Panc1 (cell line): ENCODE measurements at regions not wholly inside any gene's neighbourhood (a gene's known extent, or its start where the extent isn't known, plus 50 kb on each side); places are given as distances from the start of the nearest gene placed in this dataset.

Experiments used
- ATAC-seq: fragments of 200-7000 bp; cut with Tn5 transposase; 2 replicates; pipeline ENCODE4 v1.9.1; 2020; ENCODE audit warnings: mild to moderate bottlenecking, moderate library complexity
- BruUV-seq: library from RNA; stranded (reverse); fragments of 400-500 nt; replicated peaks from 2 replicates; lab custom pipeline; 2021; lab: Mats Ljungman, UMichigan
- CTCF ChIA-PET: fragments of 300-600 bp; sonication (Branson Sonifier 250); formaldehyde crosslinking; loops from one replicate; lab custom pipeline; 2022; ENCODE audit warnings: antibody characterized with exemption; lab: Charles Lee
- POLR2A ChIA-PET: fragments of 300-600 bp; sonication (Branson Sonifier 250); formaldehyde crosslinking; loops from one replicate; lab custom pipeline; 2022; ENCODE audit warnings: antibody characterized with exemption; lab: Charles Lee
- DNase-seq: peaks from one replicate; pipeline ENCODE4 v3.0.0-alpha.2; 2010; ENCODE audit warnings: low read depth, low spot score
- H3K27ac ChIP-seq: 2 replicates; pipeline ENCODE4 v1.5.1; 2011; ENCODE audit warnings: mild to moderate bottlenecking, low read length, inconsistent platforms
- H3K27me3 ChIP-seq: fragments of 200-500 bp; sonication (Bioruptor generic); 2 replicates; pipeline ENCODE4 v1.6.0; 2014; ENCODE audit warnings: low read length, inconsistent platforms; ENCODE audit not compliant: control insufficient read depth, insufficient read depth
- H3K36me3 ChIP-seq: fragments of 200-500 bp; sonication (Bioruptor generic); 2 replicates; pipeline ENCODE4 v1.5.1; 2014; ENCODE audit warnings: inconsistent platforms, mild to moderate bottlenecking, low read length, moderate library complexity; ENCODE audit not compliant: control insufficient read depth, insufficient read depth
- H3K4me1 ChIP-seq: 2 replicates; pipeline ENCODE4 v1.5.1; 2011; ENCODE audit warnings: inconsistent platforms, mild to moderate bottlenecking, low read length, moderate library complexity; ENCODE audit not compliant: control insufficient read depth, insufficient read depth
- H3K4me3 ChIP-seq, 2 experiments: 2 replicates each; pipeline ENCODE4 v1.5.1; 2011 to 2012; ENCODE audit warnings: low read depth in 2 of 2, low read length in 2 of 2, mild to moderate bottlenecking in 2 of 2, inconsistent platforms in 1 of 2, moderate library complexity in 1 of 2
- H3K9me3 ChIP-seq: fragments of 200-500 bp; sonication (Bioruptor generic); 2 replicates; pipeline ENCODE4 v1.5.1; 2014; ENCODE audit warnings: low read depth, mild to moderate bottlenecking, inconsistent platforms, low read length, moderate library complexity; ENCODE audit not compliant: control insufficient read depth, insufficient read depth
- POLR2AphosphoS5 ChIP-seq: IDR thresholded peaks from 2 replicates; pipeline ENCODE4 v1.6.1; 2012; ENCODE audit warnings: mild to moderate bottlenecking, low read depth, low read length, moderate library complexity
- SIN3A ChIP-seq: IDR thresholded peaks from 2 replicates; pipeline ENCODE4 v1.6.1; 2012; ENCODE audit warnings: low read depth, mild to moderate bottlenecking, low read length, moderate library complexity, borderline replicate concordance; ENCODE audit not compliant: insufficient read depth
- TCF7L2 ChIP-seq: IDR thresholded peaks from 2 replicates; pipeline ENCODE4 v1.6.1; 2011; ENCODE audit warnings: mild to moderate bottlenecking, low read depth, low read length, inconsistent platforms
- in situ Hi-C: cut with HindIII; loops from 2 replicates; pipeline ENCODE4 v1.10.0; 2016; ENCODE audit warnings: low sequenced_read_pairs, low pct_unique_long_range_greater_than_20kb
- intact Hi-C: fragments of 100-400 bp; cut with micrococcal nuclease; formaldehyde crosslinking; loops from one replicate; pipeline ENCODE4 v1.10.0; 2022; ENCODE audit not compliant: unreplicated experiment
- TF ChIP-seq, protein P1 (sequence below), 2 experiments: IDR thresholded peaks; 2 replicates each; pipeline ENCODE4 v1.6.1; 2011 to 2012; ENCODE audit warnings: low read depth in 2 of 2, control low read depth in 1 of 2, low read length in 1 of 2, mild to moderate bottlenecking in 1 of 2, moderate library complexity in 1 of 2; ENCODE audit not compliant: insufficient read depth in 1 of 2
- TF ChIP-seq, protein P2 (sequence below): fragments of 450-650 bp; IDR thresholded peaks from 2 replicates; pipeline ENCODE4 v1.5.1; 2017; ENCODE audit warnings: mild to moderate bottlenecking

DNA sequence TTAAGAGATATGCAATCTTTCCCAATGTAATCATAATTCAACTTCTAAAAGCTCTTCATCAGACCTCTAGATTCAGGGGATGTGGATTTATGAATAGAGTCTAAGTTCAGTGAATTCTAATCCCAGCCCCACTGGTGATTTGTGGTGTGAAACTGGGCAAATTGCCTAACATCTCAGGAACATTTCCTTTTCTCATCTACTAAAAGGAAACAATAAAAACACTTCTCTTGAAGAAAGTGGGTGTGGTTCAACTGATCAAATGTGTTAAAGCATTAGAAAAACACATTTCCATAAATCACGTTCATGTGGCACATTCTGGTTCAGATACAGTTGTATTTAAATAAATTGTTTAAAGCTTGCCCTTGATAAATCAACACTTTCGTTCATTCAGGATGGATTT, 631.7 kb upstream of the CDH6 start:
- BruUV-seq, result no TSS peak
- H3K4me3 ChIP-seq, result no peak overlapping the region
- ChIA-PET POLR2A (no interaction called here), CTCF (no interaction called here)
- H3K9me3 ChIP-seq, result no peaks in the 10 kb centered on the region
- no peak for DNase-seq
- H3K36me3 ChIP-seq, result no peaks in the 10 kb centered on the region
- intact Hi-C loops (no loop called here), in situ Hi-C loops (no loop called here)
- ATAC-seq, result no peak
- H3K4me1 ChIP-seq, result no peaks in the 10 kb centered on the region
- TF ChIP-seq SIN3A, result no peak
- no peak for TF ChIP-seq TCF7L2
- TF ChIP-seq, protein P1, sequence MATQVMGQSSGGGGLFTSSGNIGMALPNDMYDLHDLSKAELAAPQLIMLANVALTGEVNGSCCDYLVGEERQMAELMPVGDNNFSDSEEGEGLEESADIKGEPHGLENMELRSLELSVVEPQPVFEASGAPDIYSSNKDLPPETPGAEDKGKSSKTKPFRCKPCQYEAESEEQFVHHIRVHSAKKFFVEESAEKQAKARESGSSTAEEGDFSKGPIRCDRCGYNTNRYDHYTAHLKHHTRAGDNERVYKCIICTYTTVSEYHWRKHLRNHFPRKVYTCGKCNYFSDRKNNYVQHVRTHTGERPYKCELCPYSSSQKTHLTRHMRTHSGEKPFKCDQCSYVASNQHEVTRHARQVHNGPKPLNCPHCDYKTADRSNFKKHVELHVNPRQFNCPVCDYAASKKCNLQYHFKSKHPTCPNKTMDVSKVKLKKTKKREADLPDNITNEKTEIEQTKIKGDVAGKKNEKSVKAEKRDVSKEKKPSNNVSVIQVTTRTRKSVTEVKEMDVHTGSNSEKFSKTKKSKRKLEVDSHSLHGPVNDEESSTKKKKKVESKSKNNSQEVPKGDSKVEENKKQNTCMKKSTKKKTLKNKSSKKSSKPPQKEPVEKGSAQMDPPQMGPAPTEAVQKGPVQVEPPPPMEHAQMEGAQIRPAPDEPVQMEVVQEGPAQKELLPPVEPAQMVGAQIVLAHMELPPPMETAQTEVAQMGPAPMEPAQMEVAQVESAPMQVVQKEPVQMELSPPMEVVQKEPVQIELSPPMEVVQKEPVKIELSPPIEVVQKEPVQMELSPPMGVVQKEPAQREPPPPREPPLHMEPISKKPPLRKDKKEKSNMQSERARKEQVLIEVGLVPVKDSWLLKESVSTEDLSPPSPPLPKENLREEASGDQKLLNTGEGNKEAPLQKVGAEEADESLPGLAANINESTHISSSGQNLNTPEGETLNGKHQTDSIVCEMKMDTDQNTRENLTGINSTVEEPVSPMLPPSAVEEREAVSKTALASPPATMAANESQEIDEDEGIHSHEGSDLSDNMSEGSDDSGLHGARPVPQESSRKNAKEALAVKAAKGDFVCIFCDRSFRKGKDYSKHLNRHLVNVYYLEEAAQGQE (IDR thresholded peaks at IDR 0.05; ENCODE audit: insufficient read depth in 1 of 2, low read depth in 2 of 2, low read length in 1 of 2), result no peak
- TF ChIP-seq, protein P2, sequence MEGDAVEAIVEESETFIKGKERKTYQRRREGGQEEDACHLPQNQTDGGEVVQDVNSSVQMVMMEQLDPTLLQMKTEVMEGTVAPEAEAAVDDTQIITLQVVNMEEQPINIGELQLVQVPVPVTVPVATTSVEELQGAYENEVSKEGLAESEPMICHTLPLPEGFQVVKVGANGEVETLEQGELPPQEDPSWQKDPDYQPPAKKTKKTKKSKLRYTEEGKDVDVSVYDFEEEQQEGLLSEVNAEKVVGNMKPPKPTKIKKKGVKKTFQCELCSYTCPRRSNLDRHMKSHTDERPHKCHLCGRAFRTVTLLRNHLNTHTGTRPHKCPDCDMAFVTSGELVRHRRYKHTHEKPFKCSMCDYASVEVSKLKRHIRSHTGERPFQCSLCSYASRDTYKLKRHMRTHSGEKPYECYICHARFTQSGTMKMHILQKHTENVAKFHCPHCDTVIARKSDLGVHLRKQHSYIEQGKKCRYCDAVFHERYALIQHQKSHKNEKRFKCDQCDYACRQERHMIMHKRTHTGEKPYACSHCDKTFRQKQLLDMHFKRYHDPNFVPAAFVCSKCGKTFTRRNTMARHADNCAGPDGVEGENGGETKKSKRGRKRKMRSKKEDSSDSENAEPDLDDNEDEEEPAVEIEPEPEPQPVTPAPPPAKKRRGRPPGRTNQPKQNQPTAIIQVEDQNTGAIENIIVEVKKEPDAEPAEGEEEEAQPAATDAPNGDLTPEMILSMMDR, result no peak
- TF ChIP-seq POLR2AphosphoS5, result no peak
- H3K27ac ChIP-seq, result no peak overlapping the region
- H3K27me3 ChIP-seq, result no peaks in the 10 kb centered on the region

DNA sequence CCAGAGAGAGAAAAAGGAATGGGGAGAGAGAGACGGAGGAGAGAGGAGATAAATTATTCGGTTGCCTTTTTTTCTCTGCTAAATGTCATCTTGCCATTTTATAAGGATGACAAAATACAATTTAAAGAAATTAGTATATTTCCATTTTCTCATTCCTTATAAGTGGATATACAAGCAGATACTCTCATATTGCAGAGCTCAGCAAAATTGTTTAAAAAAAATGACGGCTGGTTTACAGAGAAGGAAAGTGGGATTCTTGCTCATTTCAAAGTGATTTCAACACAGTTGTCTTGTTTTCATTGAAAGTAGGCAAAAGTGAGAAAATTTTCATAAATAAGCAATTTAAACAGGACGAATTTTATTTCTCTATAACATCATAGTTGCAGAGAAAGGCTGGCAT, 641.9 kb upstream of the CDH6 start:
- Histone ChIP-seq H3K4me3 (no peak overlapping the region), H3K9me3 (no peaks in the 10 kb centered on the region), H3K4me1 (no peaks in the 10 kb centered on the region), H3K27ac (no peak overlapping the region), H3K36me3 (no peaks in the 10 kb centered on the region), H3K27me3 (no peaks in the 10 kb centered on the region)
- ChIA-PET CTCF (no interaction called here), POLR2A (no interaction called here)
- no peak for DNase-seq
- TF ChIP-seq TCF7L2 (no peak), SIN3A (no peak), POLR2AphosphoS5 (no peak)
- TF ChIP-seq, protein P1 (IDR thresholded peaks at IDR 0.05; ENCODE audit: insufficient read depth in 1 of 2, low read depth in 2 of 2, low read length in 1 of 2), result no peak
- TF ChIP-seq, protein P2, result no peak
- no TSS peak for BruUV-seq
- no peak for ATAC-seq
- in situ Hi-C loops, result no loop called here
- intact Hi-C loops, result no loop called here
